Activated CD8-positive, alpha-beta memory T cell treated with anti-CD3 and anti-CD28 coated beads, Interleukin-2, amount 50 U/mL, for 4 hours (primary cell): ENCODE measurements at regions not wholly inside any gene's neighbourhood (a gene's known extent, or its start where the extent isn't known, plus 50 kb on each side); places are given as distances from the start of the nearest gene placed in this dataset.
"Not testable (repeated sequence)": the region's sequence is repeated elsewhere in the genome, so short reads cannot be mapped to it uniquely, and the experiment has no call there.

Source experiments
- DNase-seq: peaks from one replicate; pipeline ENCODE4 v3.0.0-alpha.2; 2020

DNA sequence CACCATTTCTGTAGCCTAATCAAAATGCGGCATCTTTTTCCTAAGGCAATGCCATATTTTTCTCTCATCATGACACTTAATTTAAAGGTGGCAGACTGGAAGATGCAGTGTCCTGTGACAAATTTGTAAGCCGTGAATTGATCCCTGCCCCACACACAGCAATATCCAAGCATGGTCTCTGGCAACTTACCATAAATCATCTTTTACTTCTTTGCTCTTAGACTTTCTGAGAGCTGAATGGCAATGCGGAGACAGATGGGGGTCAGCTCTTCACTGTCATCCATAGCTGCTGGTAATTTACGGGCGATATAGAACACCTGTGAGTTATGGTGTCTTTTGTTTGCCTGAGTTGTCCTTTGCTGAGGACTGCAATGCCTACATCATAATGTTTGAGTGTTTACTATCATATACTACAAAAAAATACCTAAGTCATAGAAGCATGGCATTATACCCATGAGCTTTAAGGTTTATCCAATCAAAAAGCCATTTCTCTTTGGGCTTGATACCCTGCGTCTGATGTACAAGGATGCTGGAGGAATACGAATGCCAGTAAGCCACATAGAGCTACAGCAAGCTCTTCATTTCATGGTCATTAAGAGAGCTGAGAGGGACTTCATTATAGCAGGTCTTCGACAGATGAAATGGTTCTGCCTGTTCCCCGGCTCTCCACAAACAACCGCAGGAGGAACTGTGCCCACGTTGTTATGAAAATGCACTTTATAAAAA, 148.1 kb downstream of the TRIML1 start:
- no peak for DNase-seq

DNA sequence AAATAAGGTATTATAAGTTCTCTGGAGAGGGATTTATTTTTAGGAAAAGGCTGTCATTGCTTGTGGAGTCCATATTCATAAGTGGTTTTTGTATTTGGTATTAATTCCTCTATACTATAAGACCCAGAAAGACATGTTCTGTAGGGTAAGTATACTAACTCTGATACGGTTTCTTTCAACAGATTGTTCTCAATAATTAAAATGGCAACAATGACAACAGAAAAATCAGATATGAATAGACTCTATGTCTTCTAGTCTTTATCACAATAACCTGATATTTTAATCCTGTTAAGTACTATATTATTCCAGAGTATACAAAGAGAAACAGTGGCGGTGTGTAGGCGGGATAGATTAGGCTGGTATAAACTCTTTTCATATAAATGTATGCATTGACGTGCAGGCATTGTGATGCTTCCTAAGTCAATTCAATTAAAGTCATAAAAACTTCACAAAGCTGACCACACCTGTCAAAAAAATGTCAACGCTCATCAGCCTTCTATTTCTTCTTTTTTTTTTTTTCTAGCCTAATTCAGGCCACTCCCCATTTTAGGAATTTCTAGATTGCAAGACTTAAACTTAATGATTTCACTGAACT, 150.4 kb downstream of the TRIML1 start:
- DNase-seq = no peak

DNA sequence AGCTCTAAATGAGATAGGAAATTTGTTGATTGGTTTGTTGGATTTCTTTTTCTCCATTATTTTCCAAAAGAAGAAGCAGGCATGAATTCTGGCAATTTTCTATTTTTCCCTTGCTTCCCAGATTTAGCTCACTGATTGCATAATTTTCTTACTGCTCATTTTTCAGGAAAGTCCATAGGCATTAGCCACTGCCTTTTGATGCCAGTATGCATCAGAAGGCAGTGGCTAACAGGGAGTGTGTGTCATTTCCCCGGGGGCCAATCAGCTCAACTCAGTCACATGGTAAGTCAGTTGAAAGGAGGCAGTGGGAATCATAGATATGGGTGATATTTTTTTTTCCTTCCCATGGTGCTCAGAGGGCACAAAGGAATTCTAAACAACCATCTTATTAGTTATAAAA, 156.7 kb downstream of the TRIML1 start:
- DNase-seq = no peak

DNA sequence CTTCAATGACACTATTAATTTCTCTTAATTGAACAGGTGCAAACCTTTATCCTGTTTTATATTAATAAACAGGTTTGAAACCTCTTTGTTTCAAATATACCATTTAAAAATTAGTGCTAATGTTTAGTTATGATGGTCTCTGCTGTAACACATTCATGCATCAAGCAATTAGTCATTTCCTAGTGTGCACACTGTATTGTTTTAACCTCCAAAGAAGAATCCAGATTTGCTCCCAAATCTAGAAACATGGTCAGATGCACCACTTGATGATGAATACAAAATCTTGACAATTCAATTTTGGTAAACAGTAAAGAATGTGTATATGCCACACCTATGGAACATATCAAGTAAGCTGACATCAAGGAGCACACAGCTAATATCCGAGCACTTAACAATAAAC, 157.1 kb downstream of the TRIML1 start:
- DNase-seq = no peak

DNA sequence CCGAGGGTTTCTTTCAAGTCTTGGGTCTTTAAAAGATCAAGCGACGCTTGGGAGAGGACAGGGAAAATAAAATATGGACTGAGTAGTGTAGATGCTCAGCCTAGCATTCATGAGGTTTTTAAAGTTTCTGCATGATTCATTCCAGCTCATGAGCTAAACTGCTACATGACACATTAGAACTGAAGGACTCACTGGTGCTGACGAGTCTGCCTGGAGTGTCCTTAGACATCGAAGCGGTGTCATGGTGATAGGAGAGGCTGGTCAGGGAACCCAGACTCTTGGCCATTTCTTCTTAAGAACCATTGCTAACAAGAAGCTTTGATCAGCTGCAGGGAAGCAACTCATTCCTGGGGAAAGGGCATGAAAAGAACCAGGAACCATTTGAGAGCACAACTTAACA, 158.6 kb downstream of the TRIML1 start:
- no peak for DNase-seq

DNA sequence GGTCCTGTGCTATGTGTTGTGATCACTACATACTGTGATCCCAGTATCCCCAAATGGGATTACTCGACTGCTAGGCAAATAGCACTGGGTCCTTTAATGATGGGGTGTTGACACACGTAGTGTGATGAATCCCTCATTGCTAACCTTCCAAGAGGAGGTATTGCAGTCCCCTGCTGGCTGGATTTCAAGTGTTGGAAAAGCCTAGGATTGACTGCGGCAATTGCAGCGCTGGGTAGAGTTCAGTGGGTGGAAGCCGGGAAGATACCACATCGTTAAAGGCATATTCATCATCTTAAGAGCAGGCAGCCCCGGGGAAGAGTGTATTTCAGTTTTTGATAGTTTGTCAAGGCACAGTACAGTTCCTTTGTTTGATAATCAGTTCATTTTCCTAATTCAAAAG, 159.9 kb downstream of the TRIML1 start:
- no peak for DNase-seq

DNA sequence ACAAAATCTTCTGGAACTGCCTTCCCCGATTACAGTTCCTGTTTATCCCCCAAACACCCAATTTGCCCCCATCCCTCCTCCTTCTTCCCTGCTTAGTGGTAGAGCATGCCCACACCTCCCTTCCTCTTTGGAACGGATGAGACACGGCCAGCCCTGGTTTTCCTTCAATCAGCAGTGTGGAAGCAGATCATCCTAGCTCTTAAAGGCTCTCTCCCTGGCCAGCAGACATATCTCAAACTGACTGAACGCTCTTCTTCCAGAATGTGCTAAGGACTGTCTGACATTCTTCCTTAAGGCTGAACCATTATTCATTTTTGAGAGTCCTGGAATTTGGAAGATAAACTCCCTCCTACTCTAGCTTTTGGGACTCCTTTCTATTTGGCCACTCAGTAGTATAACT, 161.1 kb downstream of the TRIML1 start:
- no peak for DNase-seq

DNA sequence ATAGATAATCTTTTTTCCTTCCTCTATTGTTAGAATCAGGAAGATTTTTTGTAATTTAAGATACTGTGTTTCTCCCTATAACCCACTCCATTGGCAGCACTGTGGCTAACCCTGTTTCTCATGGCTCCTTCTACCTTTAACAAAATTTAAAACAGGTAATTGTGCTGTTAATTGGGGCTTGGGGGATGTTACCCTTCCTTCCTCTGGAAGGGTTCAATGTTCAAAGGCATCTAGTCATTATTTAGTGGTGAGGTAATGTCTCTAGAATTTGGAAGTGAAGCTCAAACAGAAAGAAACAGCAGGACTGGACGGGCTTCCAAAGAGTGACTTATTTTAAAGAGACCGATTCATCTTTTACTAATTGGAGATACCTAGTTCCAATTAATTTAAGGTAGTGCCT, 166.4 kb downstream of the TRIML1 start:
- no peak for DNase-seq

DNA sequence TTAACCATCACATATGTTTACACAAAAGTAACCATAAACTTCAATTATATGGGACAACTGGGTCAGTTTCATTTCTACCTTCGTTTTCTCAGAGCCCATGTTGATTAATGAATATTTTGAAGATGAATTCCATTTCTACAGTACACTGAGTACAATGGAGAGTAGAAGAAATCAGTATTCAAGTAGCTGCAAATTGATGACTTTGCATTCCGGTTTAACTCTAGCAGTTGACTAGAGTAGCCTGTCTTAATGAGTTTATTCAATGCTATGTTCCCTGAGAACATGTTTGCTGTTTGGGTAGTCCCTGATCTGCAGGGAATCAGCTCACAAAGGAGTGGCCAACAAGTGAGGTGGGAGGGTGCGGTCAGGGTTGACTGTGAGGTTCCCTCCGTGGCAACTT, 168.3 kb downstream of the TRIML1 start:
- DNase-seq = no peak

DNA sequence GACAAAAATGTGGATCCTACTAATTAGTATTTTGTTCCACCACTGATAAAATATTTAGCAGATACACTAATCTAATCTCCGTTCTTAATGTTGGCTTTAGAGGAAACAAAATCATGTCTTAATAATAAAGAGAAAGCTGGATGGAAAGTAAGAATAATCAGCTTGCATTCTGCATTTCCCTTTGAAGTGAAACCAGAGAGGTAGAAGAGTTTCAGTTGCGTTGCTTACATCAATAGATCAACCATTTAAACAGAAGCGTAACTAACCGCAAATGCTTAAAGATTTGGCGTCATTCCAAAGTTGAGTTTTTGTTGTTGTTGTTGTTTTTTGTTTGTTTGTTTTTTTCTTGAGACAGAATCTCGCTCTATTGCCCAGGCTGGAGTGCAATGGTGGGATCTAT, 168.9 kb downstream of the TRIML1 start:
- no peak for DNase-seq

DNA sequence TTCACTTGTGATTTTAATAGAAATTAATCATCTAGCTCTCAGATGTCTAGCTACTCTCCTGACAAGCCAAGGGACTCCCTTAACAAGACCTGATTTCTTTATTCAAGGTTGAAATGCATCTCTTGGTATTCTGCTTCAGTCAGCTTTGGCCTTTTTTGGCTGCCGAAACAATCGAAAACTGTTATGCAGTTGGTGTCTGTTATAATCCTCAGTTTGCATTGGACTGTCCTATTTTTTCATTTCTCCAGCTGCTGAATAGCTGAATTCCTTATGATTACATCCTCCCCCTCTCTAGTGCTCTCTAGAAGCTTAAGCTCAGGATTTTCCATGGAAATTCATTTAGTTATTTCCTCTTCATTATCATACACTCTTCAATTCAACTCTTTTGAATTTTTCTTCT, 177.2 kb downstream of the TRIML1 start:
- no peak for DNase-seq

DNA sequence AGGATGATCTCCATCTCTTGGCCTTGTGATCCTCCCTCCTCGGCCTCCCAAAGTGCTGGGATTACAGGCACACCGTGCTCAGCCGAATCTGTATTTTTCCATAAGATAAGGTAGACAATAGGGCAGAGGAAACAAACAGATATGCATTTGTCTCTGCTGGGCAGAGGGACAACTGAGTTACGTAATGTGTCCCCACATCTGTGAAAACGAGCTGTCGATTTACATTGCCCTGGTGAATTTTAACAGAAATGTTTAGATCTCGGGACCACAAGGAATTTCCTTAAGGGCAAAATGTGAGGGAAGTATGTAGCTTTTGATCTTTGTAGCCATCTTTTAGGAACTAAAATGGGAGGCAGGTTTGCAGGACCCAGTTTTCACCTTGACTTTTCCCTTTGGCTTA, 189.7 kb downstream of the TRIML1 start:
- no peak for DNase-seq

DNA sequence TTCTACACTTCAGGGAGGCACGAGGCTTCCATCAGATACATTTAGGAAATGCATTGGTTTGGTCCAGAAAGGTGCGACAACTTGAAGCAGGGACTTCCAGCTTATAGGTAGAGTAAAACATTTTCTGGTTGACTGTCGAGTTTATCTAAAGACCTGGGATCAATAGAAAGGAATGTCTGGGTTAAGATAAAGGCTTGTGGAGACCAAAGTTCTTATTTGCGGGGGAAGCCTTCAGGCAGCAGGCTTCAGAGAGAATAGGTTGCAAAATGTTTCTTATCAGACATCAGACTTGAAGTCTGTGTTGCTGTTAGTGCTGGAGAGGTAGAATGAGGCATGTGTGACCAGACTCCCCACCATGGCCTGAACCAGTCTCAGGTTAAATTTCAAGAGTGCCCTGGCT, 190.3 kb downstream of the TRIML1 start:
- no peak for DNase-seq

DNA sequence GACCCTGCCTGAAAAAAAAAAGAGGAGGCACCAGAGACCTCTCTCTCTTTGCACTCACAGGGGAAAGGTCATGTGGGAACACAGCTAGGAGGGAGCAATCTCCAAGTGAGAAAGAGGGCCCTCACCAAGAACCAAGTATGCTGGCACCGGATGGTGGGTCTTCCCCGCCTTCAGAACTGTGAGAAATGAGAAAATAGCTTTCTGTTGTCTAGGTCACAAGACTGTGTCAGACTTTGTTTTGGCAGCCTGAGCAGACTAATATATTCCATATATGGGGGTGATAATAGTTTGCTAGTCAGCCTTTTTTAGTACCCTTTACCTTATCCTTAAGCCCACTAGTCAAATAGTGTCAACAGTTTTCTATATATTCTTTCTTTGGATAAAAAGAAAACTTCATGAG, 193.0 kb downstream of the TRIML1 start:
- no peak for DNase-seq

DNA sequence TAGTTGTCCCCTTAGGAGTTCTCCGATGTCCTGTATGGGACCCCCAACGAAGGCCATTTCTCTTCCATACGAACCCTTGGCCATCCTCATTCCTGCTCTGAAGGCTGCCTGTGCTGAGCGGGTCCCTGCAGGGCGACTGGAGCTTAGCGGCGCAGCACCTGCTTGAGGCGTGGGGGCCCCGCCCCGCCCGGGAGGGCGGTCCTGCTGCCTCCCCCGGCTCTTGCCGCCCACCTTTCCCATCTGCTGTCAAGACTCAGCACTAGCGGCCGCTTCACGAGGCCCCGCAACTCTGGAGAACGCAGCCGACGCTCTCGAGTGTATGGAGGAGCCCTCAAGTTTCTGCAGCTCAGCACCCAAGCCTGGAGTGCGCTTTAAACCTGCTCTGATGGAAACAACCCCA, 197.7 kb downstream of the TRIML1 start:
- no peak for DNase-seq

DNA sequence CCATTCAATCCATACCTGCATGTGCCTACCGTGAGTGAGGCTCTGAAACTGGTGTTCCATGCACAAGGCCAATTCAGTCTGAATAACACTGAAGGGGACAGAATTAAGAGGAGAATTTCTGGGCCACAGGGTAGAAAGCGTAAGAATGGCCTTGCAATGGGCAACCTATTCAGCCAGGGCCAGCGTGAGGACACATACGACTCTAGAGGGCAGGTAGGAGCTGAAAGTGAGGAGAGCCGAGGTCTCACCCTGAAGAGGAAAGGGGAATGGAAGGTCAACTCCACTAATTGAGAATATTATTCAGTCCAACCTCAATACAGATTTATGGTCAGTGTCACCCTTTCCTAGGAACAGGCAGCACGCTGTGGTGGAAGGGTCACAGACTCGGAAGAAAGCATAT, 202.2 kb downstream of the TRIML1 start:
- DNase-seq = no peak

DNA sequence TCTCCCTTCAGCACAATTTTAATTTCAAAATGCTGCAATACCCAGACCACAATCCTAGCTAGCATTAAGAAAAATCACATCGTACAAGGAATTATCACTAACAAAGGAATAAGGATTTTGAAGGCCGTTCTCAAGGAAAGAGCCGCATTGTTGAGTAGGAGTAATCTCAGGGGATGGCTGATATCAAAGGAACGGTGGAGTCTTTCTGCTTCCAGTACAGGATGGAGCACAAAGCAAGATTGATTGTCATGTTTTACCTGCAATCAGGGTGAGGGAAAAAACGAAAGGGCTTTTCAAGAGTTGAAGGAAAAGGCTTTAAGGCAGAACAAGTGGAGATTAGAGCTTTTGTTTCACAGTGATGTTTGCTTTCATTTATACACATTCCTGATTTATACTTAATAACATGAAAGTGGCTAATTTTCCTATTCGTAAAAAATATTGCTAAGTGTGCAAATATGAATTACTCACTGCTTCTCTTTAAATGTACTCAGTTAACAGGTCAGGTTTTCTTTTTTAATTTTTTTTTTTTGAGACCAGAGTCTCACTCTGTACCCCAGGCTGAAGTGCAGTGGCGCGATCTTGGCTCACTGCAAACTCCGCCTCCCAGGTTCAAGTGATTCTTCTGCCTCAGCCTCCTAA, 207.0 kb downstream of the TRIML1 start:
- DNase-seq = no peak

DNA sequence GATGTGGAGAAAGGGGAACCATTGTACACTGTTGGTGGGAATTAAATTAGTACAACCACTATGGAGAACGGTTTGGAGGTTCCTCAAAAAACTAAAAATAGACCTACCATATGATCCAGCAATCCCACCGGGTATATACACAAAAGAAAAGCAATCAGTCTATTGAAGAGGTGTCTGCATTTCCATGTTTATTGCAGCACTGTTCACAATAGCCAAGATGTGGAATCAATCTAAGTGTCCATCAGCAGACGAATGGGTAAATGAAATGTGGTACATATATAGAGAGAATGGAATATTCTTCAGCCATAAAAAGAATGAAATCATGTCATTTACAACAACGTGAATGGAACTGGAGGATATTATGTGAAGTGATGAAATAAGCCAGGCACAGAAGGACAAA, 208.1 kb downstream of the TRIML1 start:
- DNase-seq = no peak

DNA sequence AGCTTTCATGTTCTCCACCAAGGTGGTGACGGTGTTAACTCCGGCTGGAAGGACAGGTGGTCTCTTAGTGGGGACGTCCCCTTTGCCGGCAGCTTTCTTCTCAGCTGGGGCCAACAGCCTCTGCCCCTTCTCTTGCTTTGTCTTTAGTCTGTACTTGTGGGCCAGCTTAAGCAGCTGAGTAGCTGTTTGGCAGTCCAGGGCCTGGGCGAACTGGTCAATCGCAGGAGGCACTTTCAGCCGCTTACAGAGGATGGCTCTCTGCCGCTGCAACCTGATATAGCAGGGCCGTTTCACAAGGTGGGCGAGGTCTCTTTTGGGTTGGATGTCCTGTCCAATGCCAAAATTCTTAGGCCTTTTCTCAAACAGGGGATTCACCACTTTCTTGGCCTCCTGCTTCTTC, 210.3 kb downstream of the TRIML1 start:
- not testable (repeated sequence) for DNase-seq

DNA sequence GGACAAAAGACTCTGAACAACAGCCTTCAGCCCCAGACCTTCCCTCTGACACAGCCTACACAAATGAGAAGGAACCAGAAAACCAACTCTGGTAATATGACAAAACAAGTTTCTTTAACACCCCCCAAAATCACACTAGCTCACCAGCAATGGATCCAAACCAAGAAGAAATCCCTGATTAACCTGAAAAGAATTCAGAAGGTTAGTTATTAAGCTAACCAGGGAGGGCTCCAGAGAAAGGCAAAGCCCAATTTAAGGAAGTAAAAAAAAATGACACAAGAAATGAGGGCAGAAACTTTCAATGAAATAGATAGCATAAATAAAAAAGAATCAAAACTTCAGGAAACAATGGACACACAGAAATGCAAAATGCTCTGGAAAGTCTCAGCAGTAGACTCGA, 224.0 kb downstream of the TRIML1 start:
- no peak for DNase-seq

DNA sequence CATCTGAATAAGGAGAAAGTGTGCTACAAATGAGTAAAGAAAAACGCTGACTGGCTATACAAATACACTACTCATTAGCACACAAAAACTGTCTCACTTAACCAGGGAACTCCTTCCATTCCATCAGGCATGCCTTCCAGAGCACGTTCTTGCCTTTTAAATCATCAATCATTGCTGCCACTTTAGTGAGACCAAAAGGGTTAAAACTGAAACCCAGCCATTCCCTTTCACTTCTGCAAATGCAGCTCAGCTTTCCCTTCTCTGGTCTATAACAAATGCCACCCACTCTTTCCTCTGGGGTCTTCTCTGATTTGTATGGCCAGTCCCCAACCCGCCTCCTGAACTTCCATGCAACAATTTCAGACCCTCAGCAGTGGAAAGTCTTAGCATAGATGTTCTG, 231.5 kb downstream of the TRIML1 start:
- DNase-seq = no peak

DNA sequence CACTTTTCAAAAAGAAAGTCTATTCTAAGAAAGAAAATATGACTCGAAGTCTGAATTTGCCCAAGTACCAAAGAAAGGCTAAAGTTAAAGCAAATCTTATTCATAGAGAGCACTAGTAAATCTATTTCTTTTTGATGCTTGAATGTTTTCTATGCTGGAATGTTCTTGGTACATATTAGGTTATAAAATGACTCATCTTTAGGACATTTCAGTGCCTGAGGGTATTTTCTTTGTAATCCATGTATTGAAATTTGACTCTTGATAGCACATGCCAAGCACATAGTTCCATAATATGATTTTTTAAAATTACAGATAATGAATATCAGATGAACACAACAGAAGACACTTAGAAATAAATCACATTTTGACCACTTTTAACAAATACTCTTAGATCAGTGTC, 232.8 kb downstream of the TRIML1 start:
- no peak for DNase-seq

DNA sequence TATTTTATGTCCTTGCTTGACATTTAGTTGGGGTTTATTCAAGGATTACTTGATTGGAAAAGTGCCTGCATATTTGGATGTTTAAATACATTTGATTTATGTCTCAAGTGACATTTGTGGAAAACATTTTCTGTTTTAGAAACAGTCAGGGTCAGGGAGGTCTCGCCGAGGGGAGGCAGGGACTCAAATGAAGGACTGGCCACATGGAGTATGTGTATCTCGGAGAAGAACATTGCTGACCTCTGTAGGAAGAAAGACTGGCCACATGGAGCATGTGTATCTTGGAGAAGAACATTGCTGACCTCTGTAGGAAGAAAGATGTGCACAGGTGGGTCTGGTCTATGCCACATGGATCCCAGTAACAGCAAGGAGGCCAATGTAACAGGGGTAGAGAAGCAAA, 233.6 kb downstream of the TRIML1 start:
- no peak for DNase-seq

DNA sequence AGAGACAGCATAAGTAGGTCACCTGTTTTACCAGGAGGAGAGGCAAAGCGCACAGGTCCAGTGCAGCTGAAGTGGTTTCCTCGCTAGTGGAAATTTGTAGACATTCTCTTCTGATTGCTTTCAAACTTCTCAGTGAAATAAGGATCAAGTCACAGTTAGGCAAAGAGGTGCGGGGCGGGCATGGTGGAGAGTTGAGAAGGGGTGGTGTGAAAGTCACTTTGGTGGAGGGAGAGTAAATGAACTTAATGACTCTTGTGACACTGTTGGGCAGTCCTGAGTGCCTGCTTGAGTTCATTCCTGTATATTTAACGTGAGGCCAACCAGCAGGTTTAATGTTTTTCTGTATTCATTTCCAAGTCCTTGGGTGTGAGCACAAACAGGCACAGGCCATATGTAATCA, 235.6 kb downstream of the TRIML1 start:
- DNase-seq = no peak

DNA sequence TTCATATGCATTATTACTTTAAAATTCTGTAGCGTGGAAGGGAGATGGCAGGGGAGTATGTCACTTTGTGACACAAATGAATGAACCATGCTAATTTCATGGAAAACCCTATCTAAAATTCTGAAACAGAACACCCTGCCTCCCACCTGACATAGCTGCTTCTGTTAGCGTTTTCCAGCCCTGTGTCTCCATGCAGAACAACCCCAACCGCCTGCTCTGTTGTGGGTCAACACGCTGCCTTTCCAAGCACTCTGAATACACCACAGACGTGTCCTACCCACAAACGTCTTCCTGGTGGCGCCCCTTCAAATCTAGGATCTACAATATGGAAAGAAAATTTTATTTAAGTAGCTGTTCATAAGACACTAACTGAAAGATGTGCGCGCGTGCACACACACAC, 238.6 kb downstream of the TRIML1 start:
- no peak for DNase-seq
